Activated CD4-positive, alpha-beta T cell treated with anti-CD3 and anti-CD28 coated beads for 1 hour (primary cell): ENCODE measurements at regions not wholly inside any gene's neighbourhood (a gene's known extent, or its start where the extent isn't known, plus 50 kb on each side); places are given as distances from the start of the nearest gene placed in this dataset.

ENCODE experiments used
- DNase-seq: peaks from one replicate; pipeline ENCODE4 v3.0.0-alpha.2; 2020

GRCh38 chr17:56648321-56648720 lies 54.8 kb downstream of the NOG start:
- no peak for DNase-seq

GRCh38 chr17:56648806-56649205 lies 55.3 kb downstream of the NOG start:
- DNase-seq: no peak

DNA sequence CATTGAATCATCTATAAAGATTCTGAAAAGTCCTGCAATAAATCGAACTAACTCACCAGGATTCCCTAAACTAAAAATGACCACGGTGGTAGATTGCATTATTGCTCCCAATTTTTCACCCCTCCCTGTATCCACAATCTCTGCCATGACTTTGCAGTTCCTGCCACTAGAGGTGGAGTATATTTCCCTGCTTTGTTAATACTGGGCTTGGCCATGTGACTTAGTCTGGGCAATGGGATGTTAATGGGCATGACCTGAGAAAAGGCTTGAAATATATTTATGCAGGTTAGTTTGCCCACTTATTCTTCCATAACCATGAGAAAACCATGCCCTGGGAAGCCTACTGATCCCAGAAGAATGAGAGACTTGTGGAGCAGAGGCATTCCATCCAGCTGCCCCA lies 59.1 kb downstream of the NOG start:
- no peak for DNase-seq

- DNase-seq: peak; percentile 51
These were observed 60.4 kb downstream of the NOG start for GRCh38 chr17:56653877-56654276.

DNA sequence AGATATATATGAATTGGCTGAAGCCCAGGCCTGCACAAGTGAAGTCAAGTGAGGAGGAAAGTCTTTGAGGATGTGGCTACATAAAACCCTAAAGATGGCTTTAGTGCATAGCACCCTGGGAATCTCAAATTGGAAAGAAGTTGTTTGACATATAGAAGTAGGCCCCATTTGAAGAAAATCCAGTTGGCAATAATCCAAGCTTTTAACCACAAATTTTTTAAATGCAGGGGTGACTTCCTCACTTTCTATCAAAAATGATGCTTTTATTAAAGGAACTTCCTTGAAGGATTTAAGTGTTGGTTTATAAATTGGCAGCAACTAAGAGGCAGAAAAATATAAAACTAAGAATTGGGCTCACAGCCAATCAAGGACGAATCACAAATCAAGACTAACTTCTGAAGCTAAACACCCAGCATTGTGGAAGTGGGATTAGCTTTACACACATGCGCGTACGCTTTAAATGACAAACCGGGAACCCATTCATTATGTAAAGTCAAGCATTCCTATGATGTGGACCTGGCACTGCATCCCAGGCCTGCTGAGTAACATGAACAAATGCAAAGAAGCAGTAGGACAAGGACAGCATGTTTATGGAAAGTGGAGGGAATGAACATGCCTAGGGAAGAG lies 63.3 kb downstream of the NOG start:
- no peak for DNase-seq

GRCh38 chr17:56658648-56659047 lies 65.1 kb downstream of the NOG start:
- DNase-seq: no peak

DNA sequence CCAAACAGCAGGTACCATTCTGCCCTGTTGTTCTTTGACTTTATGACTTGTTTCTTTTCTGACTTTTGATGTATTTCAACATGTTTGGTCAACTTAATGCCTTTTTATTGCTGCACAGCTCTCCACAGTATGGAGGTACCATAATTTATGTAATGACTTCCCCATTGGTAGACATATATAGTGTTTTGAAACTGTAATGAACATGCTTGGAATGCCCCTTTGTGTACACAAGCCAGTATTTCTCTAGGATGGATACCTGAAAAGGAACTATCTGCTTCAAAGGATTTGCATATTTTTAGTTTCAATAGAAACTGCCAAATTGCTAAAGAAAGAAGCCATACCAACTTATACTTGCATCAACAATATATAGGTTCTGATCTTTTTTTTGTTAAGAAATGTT lies 66.1 kb downstream of the NOG start:
- DNase-seq: no peak

GRCh38 chr17:56661906-56662305 lies 68.4 kb downstream of the NOG start:
- no peak for DNase-seq

DNA sequence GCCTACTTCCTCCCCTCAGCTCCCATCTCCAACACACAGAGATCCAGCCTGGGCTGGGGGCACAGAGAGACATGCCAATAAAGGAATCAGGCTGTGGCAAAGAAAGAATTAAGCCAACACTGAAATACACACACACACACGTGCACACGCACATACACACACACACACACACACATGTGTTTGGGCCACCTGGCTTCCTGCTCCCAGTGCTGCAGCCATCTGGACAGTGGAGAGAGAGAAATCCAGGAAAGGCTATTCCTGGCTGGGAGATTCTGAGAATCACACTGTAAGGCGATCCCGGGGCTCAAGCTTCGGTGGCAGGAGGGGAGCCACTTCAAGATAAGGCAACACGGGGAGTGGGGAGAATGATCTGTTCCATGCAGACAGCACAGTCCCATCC lies 72.4 kb downstream of the NOG start:
- no peak for DNase-seq

DNA sequence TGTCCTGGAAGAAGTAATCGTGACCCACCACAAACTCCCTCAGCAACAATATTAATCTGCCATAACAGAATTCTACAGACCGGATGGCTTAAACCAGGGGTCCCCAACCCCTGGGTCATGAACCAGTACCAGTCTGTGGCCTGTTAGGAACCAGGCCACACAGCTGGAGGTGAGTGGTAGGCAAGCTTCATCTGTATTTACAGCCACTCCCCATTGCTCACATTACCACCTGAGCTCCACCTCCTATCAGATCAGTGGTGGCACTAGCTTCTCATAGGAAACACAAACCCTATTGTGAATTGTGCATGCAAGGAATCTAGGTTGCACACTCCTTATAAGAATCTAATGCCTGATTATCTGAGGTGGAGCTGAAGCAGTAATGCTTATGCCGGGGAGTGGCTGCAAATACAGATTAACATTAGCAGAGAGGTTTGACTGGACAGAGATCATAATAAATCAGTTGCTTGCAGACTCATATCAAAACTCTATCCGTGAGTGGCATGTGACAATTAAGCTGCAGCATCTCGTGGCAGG lies 74.5 kb downstream of the NOG start:
- no peak for DNase-seq

- DNase-seq: no peak
These were observed 78.7 kb downstream of the NOG start for GRCh38 chr17:56672195-56672594.

- no peak for DNase-seq
These were observed 81.0 kb downstream of the NOG start for GRCh38 chr17:56674401-56674925.

- no peak for DNase-seq
These were observed 82.6 kb downstream of the NOG start for GRCh38 chr17:56675876-56676660.

GRCh38 chr17:56676810-56677209 lies 83.3 kb downstream of the NOG start:
- DNase-seq: no peak

DNA sequence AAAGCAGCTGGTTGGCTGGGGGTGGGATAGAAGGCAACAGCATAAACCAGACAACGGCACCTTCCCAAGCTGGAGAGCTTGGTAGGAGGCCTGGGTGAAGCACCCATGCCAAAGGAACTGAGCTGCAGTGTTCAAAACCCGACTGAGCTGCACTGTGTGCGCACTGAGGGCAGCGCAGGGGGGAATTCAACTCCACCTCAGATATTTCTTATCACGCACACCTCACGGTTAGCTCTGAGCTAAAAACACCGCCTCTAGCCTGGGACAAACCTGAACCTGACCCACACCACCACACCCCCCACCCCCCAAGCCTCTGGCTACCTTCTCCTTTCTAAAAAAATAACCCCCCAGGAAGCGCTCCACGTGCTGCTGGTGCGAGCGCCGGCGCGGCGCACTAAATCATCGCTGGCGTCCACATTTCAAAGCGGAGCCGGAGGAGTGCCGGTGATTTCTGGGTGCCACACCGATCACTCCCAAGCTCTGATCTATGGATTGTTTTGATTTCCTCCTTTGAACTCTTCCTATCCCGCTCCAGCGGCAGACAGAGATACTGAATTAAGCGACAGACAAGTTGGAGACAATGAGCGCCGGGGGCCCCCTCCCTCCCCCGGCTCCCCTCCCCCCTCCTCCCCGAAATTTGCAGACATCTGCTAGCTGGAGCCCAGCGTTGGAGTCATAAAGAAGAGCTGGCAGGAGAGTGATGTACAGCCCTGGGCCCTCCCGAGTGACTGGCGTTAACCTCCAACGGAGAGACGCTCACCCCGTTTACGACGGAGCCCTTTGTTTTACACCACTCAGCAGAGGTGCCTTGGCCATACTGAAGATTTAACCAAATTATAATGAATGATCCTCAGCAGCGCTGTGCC lies 85.0 kb downstream of the NOG start:
- no peak for DNase-seq

- no peak for DNase-seq
These were observed 85.7 kb downstream of the NOG start for GRCh38 chr17:56679115-56679776.

DNA sequence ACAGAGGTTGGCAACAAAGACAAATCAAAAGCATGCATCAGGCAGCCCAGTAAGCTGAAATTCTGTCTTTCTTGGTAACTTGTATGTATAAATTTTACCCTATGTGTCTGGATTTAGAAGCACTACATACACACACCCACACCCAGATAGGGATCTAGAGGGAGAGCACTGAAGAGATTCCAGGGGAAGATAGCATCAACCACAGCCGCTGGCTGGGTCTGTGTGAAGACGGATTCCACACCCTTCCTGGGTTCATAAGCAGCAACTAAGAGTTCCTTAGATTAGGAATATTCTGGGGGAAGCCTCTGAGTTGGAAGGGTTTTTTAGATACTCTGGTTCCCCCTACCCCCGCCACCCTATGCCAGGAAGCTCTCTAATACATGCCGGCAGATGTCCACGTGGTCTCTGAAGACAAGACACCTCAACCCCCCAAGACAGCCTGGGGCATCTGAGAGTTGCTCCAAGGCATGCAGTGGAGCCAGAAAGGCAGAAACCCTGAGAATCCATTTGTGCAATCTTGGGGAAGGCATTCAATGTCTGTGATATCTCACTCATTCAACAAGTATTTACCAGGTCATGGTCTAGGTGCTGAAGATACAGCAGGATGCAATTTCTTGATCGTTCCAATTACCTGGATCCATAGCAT lies 86.4 kb downstream of the NOG start:
- DNase-seq: no peak

- DNase-seq: no peak
These were observed 87.2 kb downstream of the NOG start for GRCh38 chr17:56680676-56681075.

DNA sequence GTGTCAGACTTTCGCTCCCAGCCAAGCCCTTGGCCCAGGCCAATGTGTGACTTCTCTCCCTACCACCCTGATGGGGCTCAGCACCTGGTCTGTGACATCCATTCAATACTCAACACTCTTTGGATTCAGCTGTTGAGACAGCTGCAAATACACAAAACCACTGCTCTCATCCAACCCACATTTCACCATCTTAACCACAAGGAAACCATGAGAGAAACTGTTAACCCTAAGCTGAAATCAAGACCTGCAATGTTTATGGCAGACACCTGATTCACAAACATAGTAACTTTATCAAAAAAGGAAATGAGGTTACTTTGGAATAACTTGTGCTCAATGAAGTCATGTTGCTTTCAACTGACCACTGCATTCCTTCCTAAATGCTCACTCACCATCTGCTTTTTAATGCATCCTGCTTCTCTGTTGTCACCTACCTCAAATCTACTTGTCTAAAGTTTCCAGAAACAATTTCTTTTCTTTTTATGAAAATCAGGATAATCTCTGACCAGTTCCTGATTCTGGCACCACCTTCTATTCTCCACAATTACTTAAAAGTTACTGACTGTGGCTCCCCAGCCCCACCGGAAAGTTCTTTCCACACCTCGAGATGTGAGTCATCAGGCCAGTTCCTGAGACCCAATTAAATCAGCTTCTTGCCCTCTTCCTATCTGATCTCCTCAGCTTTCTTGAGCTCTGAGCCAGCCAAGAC lies 88.2 kb downstream of the NOG start:
- DNase-seq: no peak

DNA sequence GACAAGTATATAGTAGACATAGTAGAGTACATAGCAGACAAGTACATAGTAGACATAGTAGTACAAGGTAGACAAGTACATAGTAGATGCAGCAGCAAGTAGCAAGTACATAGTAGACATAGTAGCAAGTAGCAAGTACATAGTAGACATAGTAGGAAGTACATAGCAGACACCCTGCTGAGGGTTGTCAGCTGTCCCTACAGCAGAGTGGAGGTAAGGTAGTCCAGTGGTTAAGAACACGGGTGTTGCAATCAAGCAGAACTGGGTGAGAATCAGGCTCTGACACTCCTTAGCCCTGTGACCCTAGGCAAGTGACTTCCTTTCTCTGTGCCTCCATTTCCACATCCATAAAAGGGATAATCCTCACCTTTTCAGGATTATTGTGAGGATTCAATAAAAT lies 94.7 kb downstream of the NOG start:
- DNase-seq: no peak
